GM19043 (cell line): ENCODE measurements at regions not wholly inside any gene's neighbourhood (a gene's known extent, or its start where the extent isn't known, plus 50 kb on each side); places are given as distances from the start of the nearest gene placed in this dataset.

Source experiments
- ATAC-seq: cut with Tn5 transposase; IDR thresholded peaks from one replicate; pipeline ENCODE4 v1.9.1; 2021; ENCODE audit warnings: low read depth; ENCODE audit not compliant: unreplicated experiment

GRCh38 chr5:56564541-56565282 is 250.6 kb upstream of the MAP3K1 start:
- no peak for ATAC-seq

DNA sequence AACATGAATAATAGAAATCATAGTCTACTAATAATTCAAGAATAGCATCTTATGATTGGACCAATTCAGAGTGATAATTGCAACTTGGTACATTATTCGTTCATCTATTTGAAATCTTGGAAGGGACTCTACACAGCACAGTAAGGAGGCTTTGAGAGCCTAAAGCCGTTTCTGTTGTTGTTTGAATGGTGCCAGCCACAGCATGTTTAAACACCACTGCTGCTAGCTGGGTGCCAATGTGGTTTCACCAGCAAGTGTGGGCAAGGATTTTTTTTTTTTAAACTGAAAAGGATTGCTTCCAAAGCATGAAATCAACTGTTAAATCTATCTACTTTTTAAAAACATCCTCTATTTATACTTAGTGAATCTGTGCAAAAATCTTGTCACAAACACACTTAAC is 253.9 kb upstream of the MAP3K1 start:
- no peak for ATAC-seq

DNA sequence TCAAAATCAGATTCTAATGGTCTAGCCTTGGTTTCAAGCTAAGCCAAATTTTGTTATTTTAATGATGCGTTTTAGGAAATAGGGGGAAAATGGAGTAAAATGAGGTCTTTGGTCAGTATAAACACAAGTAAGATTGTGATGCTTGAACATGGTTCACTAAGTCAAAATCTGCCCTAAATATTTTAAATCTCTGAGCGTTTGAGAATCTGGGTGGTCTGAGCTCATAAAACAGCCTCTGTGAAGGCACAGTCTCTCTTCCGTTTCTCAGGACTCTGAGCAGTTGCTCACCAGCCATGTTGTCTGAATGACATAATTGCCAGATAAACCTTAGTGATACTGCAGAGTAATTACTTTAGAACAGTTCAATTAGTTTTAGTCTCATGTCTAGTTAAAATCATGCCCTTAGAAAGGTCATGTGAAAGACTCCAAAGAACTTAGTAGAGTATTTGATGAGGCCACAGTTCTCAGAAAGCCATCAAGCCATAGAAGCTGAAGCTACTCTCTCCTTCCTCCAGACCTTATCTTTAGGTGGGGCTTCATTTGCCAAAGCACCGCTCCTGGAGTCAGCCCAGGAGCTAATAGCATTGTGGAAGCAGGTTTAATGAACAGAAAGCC is 257.1 kb upstream of the MAP3K1 start:
- no peak for ATAC-seq

DNA sequence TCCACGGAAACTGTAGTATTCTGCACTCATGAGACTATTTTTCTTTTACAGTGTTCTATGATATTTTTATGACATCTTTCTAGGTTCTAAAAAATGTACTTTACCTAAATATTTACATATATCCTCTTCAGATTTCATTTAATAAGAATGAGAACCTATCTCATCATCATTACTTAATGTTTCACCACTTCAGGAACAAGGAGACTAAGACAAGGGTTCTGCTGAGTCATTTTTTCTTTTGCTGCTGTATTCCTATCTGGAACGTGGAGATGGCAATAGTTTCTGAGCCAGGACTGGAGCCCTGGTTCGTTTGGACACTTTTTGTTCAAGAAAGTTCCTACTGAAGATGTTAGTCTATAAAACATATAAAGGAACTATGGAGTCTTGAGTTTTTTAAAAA is 258.2 kb upstream of the MAP3K1 start:
- no peak for ATAC-seq

- no peak for ATAC-seq
These were observed 262.6 kb upstream of the MAP3K1 start for GRCh38 chr5:56552612-56553268.

- no peak for ATAC-seq
These were observed 265.1 kb upstream of the MAP3K1 start for GRCh38 chr5:56550227-56550626.

DNA sequence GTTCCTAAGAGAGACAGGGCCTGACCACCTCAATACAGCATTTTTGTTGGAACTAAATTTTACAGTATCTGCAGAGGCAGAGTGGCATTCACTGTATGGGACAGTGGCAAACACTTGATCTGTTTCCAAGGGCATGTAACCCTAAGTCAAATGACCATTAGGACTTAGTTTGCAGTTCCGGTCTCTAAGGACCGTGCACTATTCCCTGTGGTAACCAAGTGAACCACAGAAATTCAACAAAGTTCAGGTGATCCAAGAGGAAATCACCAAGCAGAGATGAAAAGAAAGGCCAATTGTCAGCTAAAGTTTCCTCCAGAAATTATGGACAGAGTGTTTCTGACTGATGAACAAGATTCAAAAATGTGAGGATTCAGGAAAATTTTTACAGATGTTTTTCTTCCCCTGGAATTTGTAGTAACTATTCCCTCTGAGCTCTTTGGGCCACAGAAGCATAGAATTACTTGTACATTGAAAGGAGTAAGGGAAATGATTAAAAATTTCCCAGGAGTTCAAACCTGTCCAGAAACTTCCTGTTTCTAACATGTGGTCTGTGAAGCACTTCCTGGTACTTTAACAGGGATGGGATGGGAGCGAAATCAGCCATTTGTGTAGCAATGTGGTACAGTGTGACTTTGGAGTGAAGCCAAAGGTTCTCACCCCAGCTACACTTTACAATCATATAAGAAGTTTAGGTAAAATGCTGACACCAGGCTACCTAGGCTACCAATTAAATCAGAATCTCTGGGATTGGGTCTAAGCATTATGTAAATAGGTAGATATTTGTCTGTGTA is 266.1 kb upstream of the MAP3K1 start:
- no peak for ATAC-seq

GRCh38 chr5:56545016-56545415 is 270.3 kb upstream of the MAP3K1 start:
- no peak for ATAC-seq

GRCh38 chr5:56543441-56544388 is 271.6 kb upstream of the MAP3K1 start:
- no peak for ATAC-seq

DNA sequence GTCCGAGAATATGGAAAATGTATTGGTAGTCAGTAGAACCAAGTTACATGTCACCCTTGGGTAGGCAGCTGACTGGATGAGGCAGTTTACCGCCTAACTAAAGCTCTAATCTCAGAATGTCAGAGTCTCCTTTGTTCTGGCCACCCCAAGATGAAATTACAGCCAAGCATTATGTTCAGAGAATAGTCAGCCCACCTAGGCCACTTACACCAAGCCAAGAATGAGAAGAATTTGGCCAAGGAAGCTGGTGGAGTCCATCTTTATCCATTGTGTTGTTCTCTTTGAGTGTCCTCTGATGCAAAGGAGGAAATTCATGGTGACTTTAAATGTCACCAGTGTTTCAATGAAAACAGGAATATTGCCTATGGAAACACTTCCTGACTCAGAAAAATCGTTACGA is 275.1 kb upstream of the MAP3K1 start:
- ATAC-seq = no peak

DNA sequence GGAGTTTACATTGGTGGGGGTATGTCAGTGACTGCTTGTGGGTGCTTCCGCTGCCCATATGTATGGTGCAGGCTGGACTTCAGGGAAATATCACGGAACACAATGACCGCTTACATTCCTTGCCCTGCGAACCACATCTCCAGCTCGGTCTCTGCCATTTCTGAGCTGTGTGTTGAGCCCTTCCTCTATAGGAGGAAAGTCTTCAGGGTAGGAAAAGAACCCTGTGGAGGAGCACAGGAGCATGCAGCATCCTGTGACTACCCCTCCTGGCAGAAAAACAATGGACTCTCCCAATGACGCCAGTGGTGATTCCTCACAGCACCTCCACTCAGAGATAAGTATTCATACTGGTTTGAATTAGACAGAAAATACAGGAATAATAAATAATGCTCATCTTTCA is 276.8 kb upstream of the MAP3K1 start:
- ATAC-seq = no peak

- ATAC-seq = no peak
These were observed 280.0 kb upstream of the MAP3K1 start for GRCh38 chr5:56535347-56535746.

DNA sequence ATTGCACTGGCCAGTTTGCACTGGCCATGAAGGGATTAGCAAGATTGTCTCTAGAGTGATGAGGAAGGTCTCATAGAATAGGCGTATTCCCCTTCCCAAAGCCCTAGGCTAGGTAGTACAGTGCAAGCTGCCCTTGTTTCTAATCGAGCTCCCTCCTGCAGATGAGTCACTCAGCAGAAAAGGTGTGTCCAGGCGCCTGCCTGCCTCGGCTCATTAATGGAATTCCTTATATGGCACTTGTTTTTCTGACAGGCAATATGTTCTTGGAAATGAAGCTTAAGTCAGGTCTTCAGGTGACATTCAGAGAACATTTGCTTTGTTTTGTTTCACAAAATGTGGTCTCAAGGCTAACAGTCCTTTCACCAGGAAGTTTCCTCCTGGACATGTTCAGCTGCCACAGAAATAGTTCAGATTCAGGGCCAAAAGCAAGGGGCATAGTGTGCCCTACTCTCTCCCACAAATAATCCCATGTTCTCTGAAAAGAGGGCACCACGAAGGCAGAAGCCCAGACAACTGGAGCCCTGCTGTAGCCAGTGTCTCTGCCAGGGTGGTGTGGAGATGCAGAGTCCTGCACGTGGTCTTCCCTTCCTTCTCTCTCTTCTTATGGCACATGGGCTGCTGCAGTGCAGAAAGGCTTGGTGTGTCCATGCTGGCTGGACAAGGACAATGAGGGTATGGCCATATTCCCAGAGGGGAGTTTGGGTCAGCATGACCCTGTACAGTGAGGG is 281.1 kb upstream of the MAP3K1 start:
- no peak for ATAC-seq

DNA sequence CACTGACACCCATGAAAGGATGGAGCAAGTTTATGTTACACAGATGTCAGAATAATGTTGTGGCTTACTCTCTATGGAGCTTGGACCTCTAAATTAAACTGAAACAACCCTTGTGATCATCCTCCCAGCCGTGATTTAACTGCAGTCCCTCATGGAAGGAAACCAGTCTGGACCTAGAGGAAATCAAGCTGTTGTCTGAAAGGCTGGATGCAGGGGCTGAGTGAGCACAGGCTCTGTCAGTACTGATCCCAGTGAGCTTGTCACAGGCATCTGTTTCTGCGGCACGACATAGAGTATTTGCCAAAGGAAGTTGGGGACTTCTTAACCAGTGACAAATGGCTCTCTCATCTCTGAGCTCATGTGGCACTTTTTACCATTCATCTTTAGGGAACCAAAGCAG is 282.9 kb upstream of the MAP3K1 start:
- no peak for ATAC-seq

- no peak for ATAC-seq
These were observed 284.7 kb upstream of the MAP3K1 start for GRCh38 chr5:56530626-56531138.

- ATAC-seq = no peak
These were observed 285.5 kb upstream of the MAP3K1 start for GRCh38 chr5:56529666-56530430.

GRCh38 chr5:56527174-56527573 is 288.2 kb upstream of the MAP3K1 start:
- ATAC-seq = no peak

DNA sequence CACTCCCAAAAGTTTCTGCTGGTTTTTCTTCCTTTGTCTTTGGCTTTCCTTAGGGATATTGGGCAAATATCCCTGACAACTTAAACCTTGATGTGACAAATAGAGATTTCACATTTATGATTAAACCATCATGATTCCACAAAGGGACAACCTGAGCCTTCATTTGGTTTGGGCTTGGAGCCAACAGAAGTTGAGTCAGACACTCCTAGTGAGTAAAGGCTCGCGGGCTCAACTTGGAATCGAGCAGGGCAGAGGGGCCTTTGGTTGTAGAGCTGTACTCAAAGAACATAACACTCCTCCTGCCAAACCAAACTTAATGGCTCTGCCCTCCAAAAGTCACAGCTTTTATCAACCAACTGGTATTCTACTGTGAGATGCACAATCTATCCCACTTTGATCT is 290.2 kb upstream of the MAP3K1 start:
- ATAC-seq = no peak
